Glomerular endothelial cell (primary cell): ENCODE measurements at regions not wholly inside any gene's neighbourhood (a gene's known extent, or its start where the extent isn't known, plus 50 kb on each side); places are given as distances from the start of the nearest gene placed in this dataset.
"Not testable (repeated sequence)": the region's sequence is repeated elsewhere in the genome, so short reads cannot be mapped to it uniquely, and the experiment has no call there.

Source experiments
- DNase-seq: peaks from one replicate; pipeline ENCODE4 v3.0.0-alpha.2; 2011; ENCODE audit warnings: low read depth, low spot score; ENCODE audit errors: extremely low read depth

GRCh38 chr18:22285361-22286140 lies 116.2 kb downstream of the GATA6 start:
- DNase-seq, result no peak

GRCh38 chr18:22284581-22285360 lies 115.4 kb downstream of the GATA6 start:
- DNase-seq, result peak; percentile 34

GRCh38 chr18:22283855-22284254 lies 114.5 kb downstream of the GATA6 start:
- not testable (repeated sequence) for DNase-seq

- DNase-seq, result no peak
These were observed 114.0 kb downstream of the GATA6 start for GRCh38 chr18:22283397-22283796.

GRCh38 chr18:22283116-22283395 lies 113.7 kb downstream of the GATA6 start:
- no peak for DNase-seq

GRCh38 chr18:22282311-22283115 lies 113.1 kb downstream of the GATA6 start:
- peak; percentile 98 for DNase-seq

- DNase-seq, result no peak
These were observed 111.0 kb downstream of the GATA6 start for GRCh38 chr18:22280453-22280750.

- DNase-seq, result no peak
These were observed 110.5 kb downstream of the GATA6 start for GRCh38 chr18:22279741-22280452.

- DNase-seq, result no peak
These were observed 109.4 kb downstream of the GATA6 start for GRCh38 chr18:22278798-22279197.

GRCh38 chr18:22277758-22278157 lies 108.4 kb downstream of the GATA6 start:
- no peak for DNase-seq

- no peak for DNase-seq
These were observed 106.9 kb downstream of the GATA6 start for GRCh38 chr18:22276334-22276713.

- DNase-seq, result no peak
These were observed 106.4 kb downstream of the GATA6 start for GRCh38 chr18:22275706-22276333.

GRCh38 chr18:22273101-22274039 lies 104.0 kb downstream of the GATA6 start:
- no peak for DNase-seq

- DNase-seq, result no peak
These were observed 102.9 kb downstream of the GATA6 start for GRCh38 chr18:22272242-22272641.

GRCh38 chr18:22271030-22271429 lies 101.6 kb downstream of the GATA6 start:
- no peak for DNase-seq

GRCh38 chr18:22268641-22269128 lies 99.3 kb downstream of the GATA6 start:
- DNase-seq, result no peak

- no peak for DNase-seq
These were observed 98.3 kb downstream of the GATA6 start for GRCh38 chr18:22267697-22268096.

GRCh38 chr18:22267225-22267624 lies 97.8 kb downstream of the GATA6 start:
- no peak for DNase-seq

- no peak for DNase-seq
These were observed 96.4 kb downstream of the GATA6 start for GRCh38 chr18:22265838-22266237.
